ENCODE measurements at regions not wholly inside any gene's neighbourhood (a gene's known extent, or its start where the extent isn't known, plus 50 kb on each side); places are given as distances from the start of the nearest gene placed in this dataset.

DNA sequence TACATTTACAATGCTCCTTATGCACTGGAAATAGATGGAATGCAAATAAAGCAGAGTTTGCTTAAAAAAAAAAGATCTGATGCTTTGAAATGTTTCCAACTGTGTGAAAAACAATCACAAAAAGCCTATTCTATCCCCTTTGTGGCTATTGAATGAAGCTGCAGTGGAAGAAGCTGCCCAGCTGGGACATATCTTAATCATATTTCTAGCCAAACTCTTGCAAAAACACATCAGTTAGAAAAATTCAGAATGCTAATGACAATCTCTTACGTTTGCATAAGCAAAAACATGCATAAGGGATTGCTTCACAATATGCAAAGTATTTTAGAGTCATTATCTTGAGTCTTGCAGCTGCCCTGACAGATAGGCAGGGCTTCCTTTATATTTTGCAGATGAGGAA, 526.4 kb upstream of the USP24 start:
- no peak overlapping the region for H3K4me3 Mint-ChIP-seq
- ATAC-seq (no peak), DNase-seq (no peak)
- H3K27me3 Mint-ChIP-seq (ENCODE audit: low read depth): no peaks in the 10 kb centered on the region
- H3K9me3 Mint-ChIP-seq (ENCODE audit: insufficient read depth): no peaks in the 10 kb centered on the region
- CTCF ChIA-PET: no interaction called here
- no peak overlapping the region for H3K27ac Mint-ChIP-seq
- H3K4me1 Mint-ChIP-seq (ENCODE audit: low read depth): no peaks in the 10 kb centered on the region
- POLR2A ChIA-PET: no interaction called here
- H3K36me3 Mint-ChIP-seq (ENCODE audit: low read depth): no peaks in the 10 kb centered on the region

DNA sequence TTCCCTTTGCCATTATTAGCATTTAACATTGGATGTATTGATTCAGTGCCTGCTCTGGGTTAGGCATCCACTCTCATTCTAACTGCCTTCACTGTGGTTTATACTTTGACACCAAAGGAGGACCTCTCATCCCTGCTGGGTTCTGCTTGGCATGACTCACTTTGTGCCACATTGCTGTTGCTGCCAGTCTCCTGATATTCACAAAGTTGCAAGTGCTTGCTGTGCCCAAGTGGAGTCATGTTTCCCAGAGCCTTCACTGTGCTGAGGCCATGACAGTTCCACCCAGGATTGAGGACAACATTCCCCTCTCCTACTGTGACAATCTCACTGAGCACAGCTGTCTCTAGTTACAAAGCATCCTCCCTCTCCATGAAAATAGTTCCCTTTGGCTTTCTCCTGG, 519.9 kb upstream of the USP24 start:
- CTCF ChIA-PET: no interaction called here
- ATAC-seq (no peak), DNase-seq (no peak)
- Mint-ChIP-seq H3K9me3 (ENCODE audit: insufficient read depth) (no peaks in the 10 kb centered on the region), H3K4me3 (no peak overlapping the region), H3K27me3 (ENCODE audit: low read depth) (no peaks in the 10 kb centered on the region), H3K36me3 (ENCODE audit: low read depth) (no peaks in the 10 kb centered on the region), H3K27ac (no peak overlapping the region), H3K4me1 (ENCODE audit: low read depth) (no peaks in the 10 kb centered on the region)
- POLR2A ChIA-PET: no interaction called here

DNA sequence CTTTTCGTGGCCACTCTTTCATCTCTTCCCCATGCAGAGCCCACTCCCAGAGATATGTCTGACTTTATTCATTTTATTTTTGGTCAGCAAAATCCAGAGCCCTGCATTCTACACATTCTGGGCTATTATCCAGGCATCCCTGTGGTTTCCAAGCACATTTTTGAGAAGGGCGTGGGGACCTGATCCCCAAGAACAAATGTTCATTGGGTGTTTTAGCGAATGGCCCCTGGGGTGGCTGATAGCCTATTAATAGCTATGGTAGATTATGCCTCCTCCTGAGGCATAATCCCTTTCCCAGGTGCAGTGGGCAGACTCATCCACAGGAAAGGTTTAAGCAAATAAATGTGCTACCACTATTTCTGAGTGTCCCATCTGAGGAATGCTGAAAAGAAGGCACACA, 511.8 kb upstream of the USP24 start:
- Mint-ChIP-seq H3K9me3 (ENCODE audit: insufficient read depth) (no peaks in the 10 kb centered on the region), H3K4me3 (no peak overlapping the region), H3K36me3 (ENCODE audit: low read depth) (no peaks in the 10 kb centered on the region), H3K27ac (no peak overlapping the region), H3K27me3 (ENCODE audit: low read depth) (no peaks in the 10 kb centered on the region), H3K4me1 (ENCODE audit: low read depth) (no peaks in the 10 kb centered on the region)
- ATAC-seq: no peak
- CTCF ChIA-PET: no interaction called here
- POLR2A ChIA-PET: no interaction called here
- no peak for DNase-seq

DNA sequence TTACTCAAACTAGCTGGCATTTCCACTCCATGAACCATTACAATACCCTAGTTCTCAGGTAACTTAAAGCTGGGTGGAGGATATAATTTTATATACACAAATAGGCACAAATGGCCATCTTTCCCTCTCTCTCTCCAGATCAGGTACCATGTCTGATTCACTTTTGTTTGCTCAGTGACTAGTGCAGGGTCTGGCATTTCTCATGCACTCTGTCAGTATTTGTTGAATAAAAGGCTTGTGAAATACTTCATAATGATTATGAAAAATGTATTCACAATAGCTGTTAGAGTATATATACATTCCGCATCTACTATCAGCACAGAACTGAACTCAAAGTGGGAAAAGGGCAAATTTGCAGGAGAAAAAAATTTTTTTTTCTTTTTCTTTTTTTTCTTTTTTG, 510.2 kb upstream of the USP24 start:
- ChIA-PET CTCF (no interaction called here), POLR2A (no interaction called here)
- DNase-seq (no peak), ATAC-seq (no peak)
- no peaks in the 10 kb centered on the region for H3K27me3 Mint-ChIP-seq (ENCODE audit: low read depth)
- H3K4me3 Mint-ChIP-seq: no peak overlapping the region
- H3K27ac Mint-ChIP-seq: no peak overlapping the region
- H3K9me3 Mint-ChIP-seq (ENCODE audit: insufficient read depth): no peaks in the 10 kb centered on the region
- H3K36me3 Mint-ChIP-seq (ENCODE audit: low read depth): no peaks in the 10 kb centered on the region
- no peaks in the 10 kb centered on the region for H3K4me1 Mint-ChIP-seq (ENCODE audit: low read depth)

DNA sequence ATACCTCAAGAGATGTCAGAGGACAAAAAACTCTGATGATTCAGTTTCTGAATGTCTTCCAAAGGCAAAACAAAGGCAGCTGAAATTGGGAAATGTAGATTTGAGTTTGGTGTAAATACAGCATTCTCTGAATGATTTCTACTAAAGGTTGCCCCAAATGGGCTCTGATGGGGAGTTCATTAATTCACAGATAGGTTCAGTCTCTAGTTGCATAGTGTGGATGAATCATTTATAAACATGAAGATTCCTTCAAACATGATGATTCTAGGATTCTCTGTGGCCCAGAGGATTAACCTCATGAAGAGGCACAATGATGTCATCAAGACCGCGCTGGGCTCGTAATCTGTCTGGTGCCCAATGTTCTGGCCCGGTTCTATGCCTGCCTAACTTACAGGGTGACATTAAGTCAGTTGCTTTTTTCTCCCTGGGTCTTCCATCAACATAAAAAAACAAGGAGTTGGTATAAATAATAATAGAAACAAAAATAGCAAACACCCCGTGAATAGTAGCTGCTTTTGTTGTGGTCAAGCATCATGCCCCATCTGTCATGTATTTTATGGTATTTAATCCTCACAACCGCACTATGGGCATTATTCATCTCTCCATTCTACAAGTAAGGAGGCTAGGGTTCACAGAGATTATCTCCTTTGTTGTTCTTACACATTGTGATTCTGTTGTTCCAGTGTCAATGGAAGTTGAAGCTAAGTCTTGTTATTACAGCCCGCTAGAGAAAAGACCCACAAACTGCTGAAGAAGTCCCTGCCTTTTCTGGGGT, 509.6 kb upstream of the USP24 start:
- ChIA-PET POLR2A (no interaction called here), CTCF (no interaction called here)
- H3K4me1 Mint-ChIP-seq (ENCODE audit: low read depth): no peaks in the 10 kb centered on the region
- no peaks in the 10 kb centered on the region for H3K9me3 Mint-ChIP-seq (ENCODE audit: insufficient read depth)
- H3K36me3 Mint-ChIP-seq (ENCODE audit: low read depth): no peaks in the 10 kb centered on the region
- no peak overlapping the region for H3K4me3 Mint-ChIP-seq
- no peak for ATAC-seq
- no peak overlapping the region for H3K27ac Mint-ChIP-seq
- no peaks in the 10 kb centered on the region for H3K27me3 Mint-ChIP-seq (ENCODE audit: low read depth)
- DNase-seq: no peak

DNA sequence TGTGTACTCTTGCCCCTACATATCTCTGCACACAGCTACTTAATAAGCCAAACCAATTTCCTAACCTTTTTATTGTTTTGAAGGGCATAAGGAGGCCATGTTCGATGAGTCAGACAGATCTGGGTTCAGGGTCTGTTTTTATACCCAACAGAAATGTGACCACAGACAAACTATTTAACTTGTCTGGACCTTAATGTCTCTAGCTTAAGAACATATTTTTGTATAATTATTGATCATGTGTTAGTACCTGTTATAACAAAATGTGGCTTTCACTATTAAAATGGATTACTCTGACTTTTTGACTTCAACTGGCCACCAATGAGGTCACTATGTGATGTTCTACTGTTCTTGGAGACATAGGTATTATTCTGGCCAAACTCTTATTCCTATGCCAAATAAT, 507.8 kb upstream of the USP24 start:
- H3K9me3 Mint-ChIP-seq (ENCODE audit: insufficient read depth): no peaks in the 10 kb centered on the region
- no peak for DNase-seq
- no peaks in the 10 kb centered on the region for H3K27me3 Mint-ChIP-seq (ENCODE audit: low read depth)
- H3K4me3 Mint-ChIP-seq: no peak overlapping the region
- no peak overlapping the region for H3K27ac Mint-ChIP-seq
- no peaks in the 10 kb centered on the region for H3K36me3 Mint-ChIP-seq (ENCODE audit: low read depth)
- H3K4me1 Mint-ChIP-seq (ENCODE audit: low read depth): no peaks in the 10 kb centered on the region
- ATAC-seq: no peak
- ChIA-PET POLR2A (no interaction called here), CTCF (interaction anchor here (0.8 kb wide), 1 partner anchor 14 kb away, joined by 3 read pairs; no protein-coding TSS in a partner anchor)

DNA sequence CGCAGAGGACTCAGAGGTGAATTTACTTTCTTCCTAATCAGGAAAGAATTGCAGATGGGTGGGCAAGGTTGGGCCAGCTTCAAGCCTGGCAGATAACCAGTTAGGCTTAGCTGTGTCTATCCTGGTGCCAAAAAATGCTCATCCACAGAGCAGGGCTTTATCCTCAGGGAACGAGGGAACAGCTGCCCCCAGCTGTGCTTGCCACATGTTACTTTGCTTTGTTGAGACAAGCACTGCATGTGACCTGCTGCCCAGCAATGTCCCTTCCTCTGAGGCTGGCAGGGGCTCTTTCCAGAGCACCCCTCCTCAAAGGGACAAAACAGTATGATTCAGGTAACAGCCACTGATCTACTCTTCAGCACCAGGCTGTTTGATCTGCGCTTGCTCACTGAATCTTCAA, 505.1 kb upstream of the USP24 start:
- H3K36me3 Mint-ChIP-seq (ENCODE audit: low read depth): no peaks in the 10 kb centered on the region
- ChIA-PET CTCF (no interaction called here), POLR2A (no interaction called here)
- ATAC-seq (no peak), DNase-seq (no peak)
- H3K27me3 Mint-ChIP-seq (ENCODE audit: low read depth): no peaks in the 10 kb centered on the region
- H3K27ac Mint-ChIP-seq: no peak overlapping the region
- no peak overlapping the region for H3K4me3 Mint-ChIP-seq
- no peaks in the 10 kb centered on the region for H3K9me3 Mint-ChIP-seq (ENCODE audit: insufficient read depth)
- no peaks in the 10 kb centered on the region for H3K4me1 Mint-ChIP-seq (ENCODE audit: low read depth)

DNA sequence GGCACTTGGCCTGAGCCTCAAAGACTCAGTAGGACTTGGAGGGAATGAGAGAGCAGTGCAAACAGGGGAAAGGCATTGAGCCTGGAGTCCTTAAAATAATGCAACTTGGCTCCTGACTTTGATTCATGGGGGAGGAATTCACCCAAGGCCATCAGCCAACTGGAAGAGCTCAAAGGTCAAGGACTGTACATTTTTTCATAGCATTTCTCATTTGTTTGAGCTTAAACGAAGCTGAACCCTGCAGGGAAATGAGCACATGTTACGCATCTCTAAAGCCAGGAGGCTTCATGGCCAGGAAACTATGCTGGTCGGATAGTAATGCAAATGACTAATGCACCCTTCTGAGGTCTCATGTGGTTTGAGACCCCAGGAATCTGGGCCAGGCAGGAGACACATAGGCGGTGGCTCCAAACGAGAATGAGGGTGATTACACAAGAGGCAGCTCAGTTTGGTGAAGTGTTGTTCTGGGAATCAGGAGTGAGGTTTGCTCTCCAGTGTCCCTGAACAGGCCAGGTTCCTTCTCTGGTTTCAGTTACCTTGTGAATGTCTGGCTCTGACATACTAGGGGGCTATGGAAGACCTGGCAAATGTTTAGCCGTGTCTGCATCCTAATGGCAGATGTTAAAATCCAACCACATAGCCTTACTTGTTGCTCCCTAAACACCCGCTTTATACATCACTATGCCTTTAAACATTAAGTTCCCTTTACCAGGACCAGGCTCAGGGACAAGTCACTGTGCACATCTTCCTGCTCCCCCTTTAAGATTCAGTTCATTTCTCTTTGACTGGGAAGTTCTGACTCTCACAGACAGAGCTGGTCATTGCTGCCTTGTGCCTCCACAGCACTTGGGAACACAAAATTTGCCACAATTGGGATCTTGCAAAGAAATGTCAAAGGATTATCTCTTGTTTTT, 503.9 kb upstream of the USP24 start:
- ChIA-PET POLR2A (no interaction called here), CTCF (no interaction called here)
- H3K4me3 Mint-ChIP-seq: no peak overlapping the region
- no peak overlapping the region for H3K27ac Mint-ChIP-seq
- H3K27me3 Mint-ChIP-seq (ENCODE audit: low read depth): no peaks in the 10 kb centered on the region
- no peaks in the 10 kb centered on the region for H3K36me3 Mint-ChIP-seq (ENCODE audit: low read depth)
- DNase-seq (no peak), ATAC-seq (no peak)
- no peaks in the 10 kb centered on the region for H3K9me3 Mint-ChIP-seq (ENCODE audit: insufficient read depth)
- no peaks in the 10 kb centered on the region for H3K4me1 Mint-ChIP-seq (ENCODE audit: low read depth)

DNA sequence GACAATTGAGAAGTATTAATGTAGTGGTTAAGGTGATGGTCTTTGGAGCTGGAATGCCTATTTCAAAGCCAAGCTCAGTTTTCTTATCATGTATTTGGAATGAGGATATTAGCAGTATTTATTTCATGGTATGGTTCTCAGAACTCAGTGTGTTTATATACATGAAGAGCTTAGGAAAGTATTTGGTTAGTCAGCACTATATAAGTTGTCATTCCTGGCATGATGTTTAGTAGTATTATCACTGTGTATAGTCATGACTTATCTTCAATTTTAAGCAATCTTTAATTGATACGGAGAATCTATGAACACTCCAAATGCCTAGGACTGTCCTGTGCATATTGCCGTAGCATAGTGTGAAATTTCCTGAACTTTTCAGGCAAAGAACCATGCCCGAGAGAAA, 501.9 kb upstream of the USP24 start:
- CTCF ChIA-PET: no interaction called here

DNA sequence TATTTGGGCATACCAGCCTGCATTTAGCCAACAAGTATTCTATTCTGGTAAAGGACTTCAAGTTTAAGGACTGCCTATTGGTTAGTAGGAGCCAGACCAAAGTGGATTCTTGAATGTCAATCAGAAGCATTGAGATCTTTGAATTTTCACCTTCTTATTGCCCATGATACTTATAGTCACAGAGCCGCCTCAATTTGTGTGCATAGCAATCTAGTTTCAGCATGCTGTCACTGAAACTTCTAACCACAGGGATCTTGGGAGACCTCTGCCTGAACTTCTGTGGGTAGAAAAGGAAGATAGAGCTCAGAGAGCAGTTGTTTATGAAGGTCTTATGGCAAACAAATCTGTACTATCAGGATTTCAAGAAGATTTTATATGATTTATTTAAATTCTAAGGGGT, 501.4 kb upstream of the USP24 start:
- no peak overlapping the region for H3K27ac Mint-ChIP-seq
- DNase-seq (no peak), ATAC-seq (no peak)
- no peaks in the 10 kb centered on the region for H3K4me1 Mint-ChIP-seq (ENCODE audit: low read depth)
- no peaks in the 10 kb centered on the region for H3K27me3 Mint-ChIP-seq (ENCODE audit: low read depth)
- H3K36me3 Mint-ChIP-seq (ENCODE audit: low read depth): no peaks in the 10 kb centered on the region
- ChIA-PET POLR2A (no interaction called here), CTCF (no interaction called here)
- no peak overlapping the region for H3K4me3 Mint-ChIP-seq
- H3K9me3 Mint-ChIP-seq (ENCODE audit: insufficient read depth): no peaks in the 10 kb centered on the region

More for the DNA sequence above, 501.9 kb upstream of the USP24 start:
- no peak for DNase-seq
- Mint-ChIP-seq H3K4me1 (ENCODE audit: low read depth) (no peaks in the 10 kb centered on the region), H3K27me3 (ENCODE audit: low read depth) (no peaks in the 10 kb centered on the region), H3K27ac (no peak overlapping the region), H3K9me3 (ENCODE audit: insufficient read depth) (no peaks in the 10 kb centered on the region), H3K36me3 (ENCODE audit: low read depth) (no peaks in the 10 kb centered on the region), H3K4me3 (no peak overlapping the region)
- POLR2A ChIA-PET: no interaction called here
- no peak for ATAC-seq

DNA sequence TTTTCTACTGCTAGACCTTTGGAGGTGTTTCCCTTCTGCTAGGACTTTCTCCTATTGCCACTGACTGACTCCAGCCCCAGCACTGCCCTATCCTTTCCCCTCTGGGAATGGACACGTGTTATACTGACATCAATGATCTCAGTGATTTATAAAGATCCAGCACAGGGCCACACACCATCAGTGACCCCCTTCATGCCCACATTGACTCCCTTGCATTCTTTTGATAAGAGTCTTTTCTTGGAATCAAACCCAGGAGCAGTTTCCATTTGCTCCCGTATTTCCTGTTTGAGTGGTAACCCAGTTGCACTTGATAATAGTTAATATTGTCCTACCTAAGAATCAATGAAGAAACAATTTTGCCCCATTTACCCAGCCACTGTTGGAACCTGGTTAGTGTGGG, 501.0 kb upstream of the USP24 start:
- H3K27me3 Mint-ChIP-seq (ENCODE audit: low read depth): no peaks in the 10 kb centered on the region
- POLR2A ChIA-PET: no interaction called here
- no peaks in the 10 kb centered on the region for H3K36me3 Mint-ChIP-seq (ENCODE audit: low read depth)
- ATAC-seq (no peak), DNase-seq (no peak)
- H3K4me3 Mint-ChIP-seq: no peak overlapping the region
- no peak overlapping the region for H3K27ac Mint-ChIP-seq
- no peaks in the 10 kb centered on the region for H3K4me1 Mint-ChIP-seq (ENCODE audit: low read depth)
- no peaks in the 10 kb centered on the region for H3K9me3 Mint-ChIP-seq (ENCODE audit: insufficient read depth)
- CTCF ChIA-PET: no interaction called here

DNA sequence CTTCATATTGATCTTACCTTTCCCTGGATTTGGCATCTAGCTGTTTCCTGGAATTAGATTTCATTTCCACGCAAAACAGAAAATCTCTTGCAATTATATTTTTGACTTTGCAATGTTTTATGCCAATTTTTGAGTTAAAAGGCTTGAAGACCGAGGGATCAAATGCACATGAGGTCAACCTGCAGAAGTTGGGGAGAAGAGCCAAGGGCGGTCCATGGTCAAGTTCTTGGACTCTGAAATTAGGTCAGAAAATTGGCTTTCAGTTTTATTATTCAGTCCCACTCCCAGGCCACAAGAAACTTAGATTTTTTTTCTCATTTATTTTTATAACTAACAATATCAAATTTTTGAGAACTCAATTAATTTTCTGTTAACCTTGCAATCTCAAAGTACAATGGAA, 499.1 kb upstream of the USP24 start:
- CTCF ChIA-PET: no interaction called here
- H3K36me3 Mint-ChIP-seq (ENCODE audit: low read depth): no peaks in the 10 kb centered on the region
- POLR2A ChIA-PET: no interaction called here
- no peaks in the 10 kb centered on the region for H3K9me3 Mint-ChIP-seq (ENCODE audit: insufficient read depth)
- H3K4me1 Mint-ChIP-seq (ENCODE audit: low read depth): no peaks in the 10 kb centered on the region
- H3K27me3 Mint-ChIP-seq (ENCODE audit: low read depth): no peaks in the 10 kb centered on the region
- no peak for DNase-seq
- no peak overlapping the region for H3K27ac Mint-ChIP-seq
- no peak for ATAC-seq
- no peak overlapping the region for H3K4me3 Mint-ChIP-seq

Data from activated CD8-positive, alpha-beta T cell treated with anti-CD3 and anti-CD28 coated beads, Interleukin-2, amount 10 ng/mL, durations not matched to agents 7 days and 5 days (primary cell).